ENCODE measurements at regions not wholly inside any gene's neighbourhood (a gene's known extent, or its start where the extent isn't known, plus 50 kb on each side); places are given as distances from the start of the nearest gene placed in this dataset.

GRCh38 chr2:163045830-163046229, 207.3 kb upstream of the KCNH7 start:
- no peak for TF ChIP-seq CTCF (conservative IDR thresholded peaks at IDR 0.05; ENCODE audit: low read length)
- TF ChIP-seq EZH2phosphoT487 (IDR thresholded peaks at IDR 0.05; ENCODE audit: borderline replicate concordance), result no peak
